Endothelial cell of umbilical vein (primary cell): ENCODE measurements at regions not wholly inside any gene's neighbourhood (a gene's known extent, or its start where the extent isn't known, plus 50 kb on each side); places are given as distances from the start of the nearest gene placed in this dataset.
A peak's percentile ranks its signal among the peaks of the same experiment; 100 is the strongest.

Source experiments
- BruUV-seq: library from RNA; stranded (reverse); fragments of 400-500 nt; replicated peaks from 2 replicates; lab custom pipeline; 2021; lab: Mats Ljungman, UMichigan
- CTCF ChIA-PET: fragments of 300-600, 350-600 bp; sonication (Branson Sonifier 250); formaldehyde crosslinking; loops from one replicate; lab custom pipeline; 2021; ENCODE audit warnings: antibody characterized with exemption, inconsistent platforms; lab: Charles Lee
- POLR2A ChIA-PET: fragments of 300-600, 350-600 bp; sonication (Branson Sonifier 250); formaldehyde crosslinking; loops from one replicate; lab custom pipeline; 2021; ENCODE audit warnings: antibody characterized with exemption, inconsistent platforms; lab: Charles Lee
- DNase-seq: peaks from one replicate; pipeline ENCODE4 v3.0.0-alpha.2; 2011; ENCODE audit warnings: low read depth, low spot score
- FAIRE-seq: peaks from 2 replicates; lab custom pipeline; 2011; peaks lifted over from hg19 to GRCh38; lab: Jason Lieb, UNC
- H2AFZ ChIP-seq: 2 replicates; pipeline ENCODE4 v1.6.0; 2012; ENCODE audit warnings: low read depth, low read length, control low read depth, inconsistent platforms
- H3K27ac ChIP-seq: 2 replicates; pipeline ENCODE4 v1.5.1; 2011; ENCODE audit warnings: low read depth, mild to moderate bottlenecking, control low read depth, low read length, moderate library complexity; ENCODE audit not compliant: insufficient read depth
- H3K27me3 ChIP-seq, 2 experiments: 2 replicates each; pipeline versions ENCODE4 v1.6.0 to v1.6.1; 2011; ENCODE audit warnings: low read length in 2 of 2, mixed read lengths in 1 of 2; ENCODE audit not compliant: control insufficient read depth in 2 of 2, insufficient read depth in 2 of 2
- H3K36me3 ChIP-seq, 2 experiments: 2 replicates in 1 of 2; 3 replicates in 1 of 2; pipeline ENCODE4 v1.5.1; 2011; ENCODE audit warnings: low read length in 2 of 2, mild to moderate bottlenecking in 1 of 2, moderate library complexity in 1 of 2; ENCODE audit not compliant: control insufficient read depth in 2 of 2, insufficient read depth in 2 of 2; ENCODE audit errors: extremely low read depth in 1 of 2
- H3K4me1 ChIP-seq: 3 replicates; pipeline ENCODE4 v1.5.1; 2011; ENCODE audit warnings: mild to moderate bottlenecking, low read length; ENCODE audit not compliant: control insufficient read depth, insufficient read depth; ENCODE audit errors: extremely low read depth
- H3K4me2 ChIP-seq: 2 replicates; pipeline ENCODE4 v1.6.1; 2011; ENCODE audit warnings: low read length, control low read depth, mixed read lengths; ENCODE audit not compliant: insufficient read depth
- H3K4me3 ChIP-seq, 3 experiments: fragments of 200-600 bp in 1 of 3; sonication (generic), shearing (Covaris generic) in 1 of 3; replicated peaks in 1 of 3; 2 replicates each; pipeline ENCODE4 v1.5.1; 2011 to 2016; ENCODE audit warnings: control low read depth in 3 of 3, low read length in 3 of 3, mild to moderate bottlenecking in 2 of 3, inconsistent platforms in 1 of 3, low read depth in 1 of 3, moderate library complexity in 1 of 3; ENCODE audit not compliant: insufficient read depth in 1 of 3
- H3K79me2 ChIP-seq: 2 replicates; pipeline ENCODE4 v1.6.0; 2012; ENCODE audit warnings: low read length, inconsistent platforms; ENCODE audit not compliant: control insufficient read depth, insufficient read depth
- H3K9ac ChIP-seq: replicated peaks from 2 replicates; pipeline ENCODE3; 2011; ENCODE audit warnings: low read length, control low read depth; ENCODE audit not compliant: insufficient read depth; ENCODE audit errors: extremely low read depth
- H3K9me1 ChIP-seq: replicated peaks from 3 replicates; pipeline ENCODE4 v1.6.0; 2011; ENCODE audit warnings: mild to moderate bottlenecking, low read length; ENCODE audit not compliant: control insufficient read depth, insufficient read depth; ENCODE audit errors: extremely low read depth
- H3K9me3 ChIP-seq: replicated peaks from 2 replicates; pipeline ENCODE4 v1.5.1; 2012; ENCODE audit warnings: low read length, inconsistent platforms; ENCODE audit not compliant: control insufficient read depth, insufficient read depth
- H4K20me1 ChIP-seq: replicated peaks from 2 replicates; pipeline ENCODE3; 2011; ENCODE audit warnings: mild to moderate bottlenecking, low read length; ENCODE audit not compliant: control insufficient read depth, insufficient read depth; ENCODE audit errors: extremely low read depth
- FOS ChIP-seq: IDR thresholded peaks from 2 replicates; pipeline ENCODE4 v1.6.1; 2011; ENCODE audit warnings: mild to moderate bottlenecking, low read length, moderate library complexity, borderline replicate concordance; ENCODE audit not compliant: insufficient read depth
- GATA2 ChIP-seq: IDR thresholded peaks from 2 replicates; pipeline ENCODE4 v1.7.0; 2011; ENCODE audit warnings: low read depth, mild to moderate bottlenecking, moderate library complexity, mixed read lengths, low read length; ENCODE audit not compliant: insufficient read length, insufficient read depth
- JUN ChIP-seq: IDR thresholded peaks from 2 replicates; pipeline ENCODE4 v1.6.1; 2011; ENCODE audit warnings: borderline replicate concordance, low read depth; ENCODE audit not compliant: insufficient read length, insufficient read depth
- MYC ChIP-seq: IDR thresholded peaks from one replicate; pipeline ENCODE4 v1.6.1; 2011; ENCODE audit warnings: mild to moderate bottlenecking, low read depth, low read length
- POLR2A ChIP-seq: IDR thresholded peaks from 2 replicates; pipeline ENCODE4 v1.6.1; 2012; ENCODE audit warnings: low read depth, mild to moderate bottlenecking, control low read depth, low read length
- POLR2AphosphoS5 ChIP-seq: IDR thresholded peaks from 2 replicates; pipeline ENCODE4 v1.6.1; 2012; ENCODE audit warnings: low read depth, mild to moderate bottlenecking, control low read depth, low read length, moderate library complexity; ENCODE audit not compliant: insufficient read depth
- dilution Hi-C: fragments of 300-500 bp; cut with MboI; formaldehyde crosslinking; loops from one replicate; pipeline ENCODE4 v1.15.0; 2019; ENCODE audit warnings: low sequenced_read_pairs; ENCODE audit not compliant: extremely low pct_ligation_motif_present
- intact Hi-C: fragments of 100-400 bp; cut with micrococcal nuclease; formaldehyde crosslinking; loops from one replicate; pipeline ENCODE4 v1.10.0; 2022
- TF ChIP-seq, protein P1 (sequence below), 2 donors: IDR thresholded peaks; 1 replicate in 1 of 2; 2 replicates in 1 of 2; pipeline ENCODE4 v1.5.1; 2011; ENCODE audit warnings: low read length in 2 of 2, mild to moderate bottlenecking in 2 of 2, moderate library complexity in 2 of 2, control low read depth in 1 of 2, inconsistent platforms in 1 of 2, low read depth in 1 of 2; ENCODE audit not compliant: insufficient read depth in 1 of 2; ENCODE audit errors: extremely low read depth in 1 of 2

DNA sequence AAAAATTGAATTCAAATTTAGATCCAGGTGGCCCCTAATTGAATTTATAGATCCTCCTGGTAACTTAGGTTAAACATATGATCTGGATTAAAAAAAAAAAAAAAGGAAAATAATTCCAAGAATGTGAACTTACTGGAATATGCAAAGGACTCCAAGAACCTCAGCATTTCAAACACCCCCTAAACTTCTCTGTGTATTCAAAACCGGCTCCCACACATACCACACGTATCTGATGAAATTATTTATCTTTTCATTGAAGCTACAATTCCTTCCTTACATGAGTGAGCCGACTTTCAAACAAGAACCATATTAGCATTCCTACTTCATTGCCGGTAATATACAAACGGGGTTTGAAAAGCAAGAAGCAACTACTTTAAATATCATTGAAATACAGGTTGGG, 61.4 kb upstream of the FMN2 start:
- dilution Hi-C loops: no loop called here
- no peak overlapping the region for H3K9ac ChIP-seq
- H3K27ac ChIP-seq: peak overlapping the region; percentile 75
- BruUV-seq: TSS peak; percentile 43
- H3K36me3 ChIP-seq: no peaks in the 10 kb centered on the region
- no peak overlapping the region for H3K4me2 ChIP-seq
- H3K4me1 ChIP-seq: peaks cover 21% of the 10 kb centered on the region
- H3K79me2 ChIP-seq: no peaks in the 10 kb centered on the region
- DNase-seq (no peak), FAIRE-seq (no peak)
- ChIA-PET POLR2A (no interaction called here), CTCF (interaction anchor here (3.5 to 7.0 kb wide), 2 partner anchors 120 to 159 kb away, joined by 17 to 78 read pairs; no protein-coding TSS in a partner anchor)
- intact Hi-C loops: loop anchor here (2.0 to 10.0 kb wide), 2 partner anchors 63 to 1455 kb away; no protein-coding TSS in a partner anchor
- no peak for TF ChIP-seq GATA2
- TF ChIP-seq MYC: no peak
- no peak for TF ChIP-seq FOS
- TF ChIP-seq, protein P1, sequence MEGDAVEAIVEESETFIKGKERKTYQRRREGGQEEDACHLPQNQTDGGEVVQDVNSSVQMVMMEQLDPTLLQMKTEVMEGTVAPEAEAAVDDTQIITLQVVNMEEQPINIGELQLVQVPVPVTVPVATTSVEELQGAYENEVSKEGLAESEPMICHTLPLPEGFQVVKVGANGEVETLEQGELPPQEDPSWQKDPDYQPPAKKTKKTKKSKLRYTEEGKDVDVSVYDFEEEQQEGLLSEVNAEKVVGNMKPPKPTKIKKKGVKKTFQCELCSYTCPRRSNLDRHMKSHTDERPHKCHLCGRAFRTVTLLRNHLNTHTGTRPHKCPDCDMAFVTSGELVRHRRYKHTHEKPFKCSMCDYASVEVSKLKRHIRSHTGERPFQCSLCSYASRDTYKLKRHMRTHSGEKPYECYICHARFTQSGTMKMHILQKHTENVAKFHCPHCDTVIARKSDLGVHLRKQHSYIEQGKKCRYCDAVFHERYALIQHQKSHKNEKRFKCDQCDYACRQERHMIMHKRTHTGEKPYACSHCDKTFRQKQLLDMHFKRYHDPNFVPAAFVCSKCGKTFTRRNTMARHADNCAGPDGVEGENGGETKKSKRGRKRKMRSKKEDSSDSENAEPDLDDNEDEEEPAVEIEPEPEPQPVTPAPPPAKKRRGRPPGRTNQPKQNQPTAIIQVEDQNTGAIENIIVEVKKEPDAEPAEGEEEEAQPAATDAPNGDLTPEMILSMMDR (IDR thresholded peaks at IDR 0.05; ENCODE audit: extremely low read depth in 1 of 2, insufficient read depth in 1 of 2, low read depth in 1 of 2, low read length in 2 of 2): no peak
- TF ChIP-seq POLR2AphosphoS5: no peak
- TF ChIP-seq POLR2A: no peak
- no peak for TF ChIP-seq JUN
- H3K9me3 ChIP-seq: no peaks in the 10 kb centered on the region
- H3K27me3 ChIP-seq: no peaks in the 10 kb centered on the region
- no peak overlapping the region for H3K4me3 ChIP-seq
- no peaks in the 10 kb centered on the region for H3K9me1 ChIP-seq
- no peaks in the 10 kb centered on the region for H4K20me1 ChIP-seq
- no peak overlapping the region for H2AFZ ChIP-seq
